HFF-Myc (cell line): ENCODE measurements at regions not wholly inside any gene's neighbourhood (a gene's known extent, or its start where the extent isn't known, plus 50 kb on each side); places are given as distances from the start of the nearest gene placed in this dataset.

Experiments used
- DNase-seq: peaks from one replicate; pipeline ENCODE4 v3.0.0-alpha.2; 2011; ENCODE audit warnings: low read depth; ENCODE audit errors: extremely low read depth
- H3K4me3 ChIP-seq: replicated peaks from 2 replicates; pipeline ENCODE4 v1.5.1; 2011; ENCODE audit warnings: low read depth, mild to moderate bottlenecking, control low read depth, low read length
- CTCF ChIP-seq: IDR thresholded peaks from 2 replicates; pipeline ENCODE4 v1.5.1; 2012; ENCODE audit warnings: mild to moderate bottlenecking, low read depth, low read length, control low read depth; ENCODE audit errors: missing control alignments

- DNase-seq = no peak
- TF ChIP-seq CTCF = no peak
- H3K4me3 ChIP-seq = no peak overlapping the region
Observed at GRCh38 chr12:25906651-25907340, 51.7 kb upstream of the RASSF8 start.
